Activated CD4-positive, alpha-beta T cell treated with anti-CD3 and anti-CD28 coated beads, Interleukin-2, amount 50 U/mL, for 48 hours (primary cell): ENCODE measurements at regions not wholly inside any gene's neighbourhood (a gene's known extent, or its start where the extent isn't known, plus 50 kb on each side); places are given as distances from the start of the nearest gene placed in this dataset.

ENCODE experiments used
- DNase-seq, 2 experiments: peaks; one replicate each; pipeline ENCODE4 v3.0.0-alpha.2; 2020

DNA sequence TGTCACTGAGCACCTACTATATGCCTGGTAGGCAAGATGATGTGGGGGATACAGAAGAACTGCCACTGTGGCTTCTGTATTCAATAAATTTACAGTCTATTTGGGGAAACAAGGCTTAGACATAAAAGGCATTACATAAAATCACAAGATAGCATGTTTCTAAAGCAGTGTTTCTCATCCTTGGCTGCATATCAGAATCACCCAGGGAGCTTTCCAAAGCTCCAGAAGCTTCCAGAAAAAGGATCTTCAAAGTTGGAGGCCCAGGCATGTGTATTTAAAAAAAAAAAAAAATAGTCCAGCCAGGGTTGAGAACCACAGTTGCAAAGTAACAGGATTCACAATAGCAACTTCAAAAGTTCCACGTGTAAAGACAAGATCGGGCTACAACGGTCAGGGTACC is 112.4 kb upstream of the SPACA1 start:
- DNase-seq: no peak

- no peak for DNase-seq
Observed at GRCh38 chr6:87932361-87932760, 115.3 kb upstream of the SPACA1 start.

GRCh38 chr6:87929843-87930288 is 117.8 kb upstream of the SPACA1 start:
- peak; percentile 67 to 74 for DNase-seq

DNA sequence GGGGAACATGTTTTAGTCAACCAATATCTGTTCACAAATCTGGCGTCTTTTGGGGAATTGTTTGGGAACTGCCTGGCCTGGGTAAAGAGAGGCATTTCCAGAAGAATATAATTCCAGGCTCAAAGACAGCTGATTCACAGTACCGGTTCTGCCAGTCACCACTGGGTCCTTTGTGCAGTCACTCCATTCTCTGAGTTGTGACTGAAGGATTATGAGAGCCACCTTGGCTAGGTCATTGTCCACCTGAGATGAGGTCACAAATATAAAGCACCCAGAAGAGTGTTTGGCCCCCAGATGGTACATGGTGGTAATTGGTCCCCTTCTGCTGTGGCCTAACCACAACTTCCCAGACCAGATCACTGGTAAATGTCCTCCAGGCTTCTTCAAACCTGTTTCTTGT is 121.0 kb upstream of the SPACA1 start:
- no peak for DNase-seq

- DNase-seq: no peak
Observed at GRCh38 chr6:87926072-87926471, 121.6 kb upstream of the SPACA1 start.

GRCh38 chr6:87925373-87926060 is 122.1 kb upstream of the SPACA1 start:
- DNase-seq: no peak

DNA sequence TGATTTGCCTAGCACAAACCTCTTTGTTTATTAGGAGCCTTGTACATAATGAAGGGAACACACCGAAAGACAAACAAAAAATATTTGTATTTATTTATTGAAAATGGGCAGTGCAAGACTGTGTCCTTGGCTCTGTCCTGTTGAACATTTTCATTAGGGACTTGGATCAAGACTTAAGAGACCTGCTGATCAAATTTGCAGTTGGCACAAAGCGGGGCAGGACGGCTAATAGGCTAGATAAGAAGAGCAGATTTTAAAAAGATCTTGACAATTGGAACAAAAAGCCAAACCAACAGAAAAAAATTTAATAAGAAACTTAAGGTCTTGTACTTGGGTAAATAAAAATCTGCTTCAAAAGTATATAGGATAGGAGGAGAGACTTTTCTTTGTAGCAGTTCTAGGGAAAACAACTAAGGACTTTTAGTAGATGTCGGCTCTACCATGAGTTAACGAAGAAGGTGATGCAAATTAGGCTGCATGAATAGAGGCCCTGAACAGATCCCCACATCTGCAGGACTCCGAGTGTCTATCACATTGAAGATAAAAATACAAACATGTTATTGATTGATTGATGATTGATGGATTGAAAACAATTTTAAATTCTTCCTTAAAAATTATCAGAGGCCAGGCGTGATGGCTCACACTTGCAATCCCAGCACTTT is 124.1 kb upstream of the SPACA1 start:
- DNase-seq: no peak

DNA sequence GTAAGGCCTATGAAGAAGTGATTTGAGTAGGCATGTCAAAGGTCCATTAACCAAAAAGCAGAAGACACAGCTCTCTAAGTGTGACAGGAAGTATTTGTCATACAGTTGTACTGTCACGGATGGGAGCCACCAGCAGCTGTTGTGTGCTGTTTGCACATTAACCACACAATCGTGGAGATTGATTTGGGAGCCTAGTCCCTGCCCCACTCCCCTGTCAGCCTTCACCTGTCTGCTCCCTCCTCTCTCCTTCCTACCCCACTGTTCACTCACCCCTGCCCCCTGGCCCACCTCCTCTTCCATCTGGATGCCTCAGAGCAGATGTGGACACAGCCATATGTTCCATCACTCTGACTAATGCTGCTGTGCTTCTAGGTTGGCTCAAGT is 124.7 kb upstream of the SPACA1 start:
- DNase-seq: no peak

GRCh38 chr6:87922196-87922946 is 125.3 kb upstream of the SPACA1 start:
- no peak for DNase-seq

GRCh38 chr6:87921034-87921433 is 126.6 kb upstream of the SPACA1 start:
- no peak for DNase-seq

GRCh38 chr6:87920245-87920644 is 127.4 kb upstream of the SPACA1 start:
- no peak for DNase-seq

DNA sequence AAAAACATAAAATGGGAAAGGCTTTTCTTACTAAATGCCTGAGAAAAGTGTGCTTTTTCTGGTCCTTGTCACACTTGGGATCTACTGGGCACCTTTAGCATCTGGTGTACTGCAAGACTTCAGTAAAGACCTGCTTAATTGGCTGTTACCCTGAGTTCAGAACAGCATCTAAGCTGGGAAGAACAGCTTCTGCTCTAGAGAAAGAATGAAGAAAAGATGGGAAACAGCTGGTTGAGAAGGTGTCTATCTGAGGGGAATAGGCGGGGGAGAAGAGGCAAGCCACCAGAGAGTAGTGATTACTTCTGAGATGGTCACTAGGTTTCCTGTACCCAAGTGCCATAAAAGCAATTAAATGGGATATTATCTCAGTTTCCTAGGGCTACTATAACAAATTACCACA is 128.2 kb upstream of the SPACA1 start:
- DNase-seq: no peak

- DNase-seq: no peak
Observed at GRCh38 chr6:87919001-87919400, 128.6 kb upstream of the SPACA1 start.

DNA sequence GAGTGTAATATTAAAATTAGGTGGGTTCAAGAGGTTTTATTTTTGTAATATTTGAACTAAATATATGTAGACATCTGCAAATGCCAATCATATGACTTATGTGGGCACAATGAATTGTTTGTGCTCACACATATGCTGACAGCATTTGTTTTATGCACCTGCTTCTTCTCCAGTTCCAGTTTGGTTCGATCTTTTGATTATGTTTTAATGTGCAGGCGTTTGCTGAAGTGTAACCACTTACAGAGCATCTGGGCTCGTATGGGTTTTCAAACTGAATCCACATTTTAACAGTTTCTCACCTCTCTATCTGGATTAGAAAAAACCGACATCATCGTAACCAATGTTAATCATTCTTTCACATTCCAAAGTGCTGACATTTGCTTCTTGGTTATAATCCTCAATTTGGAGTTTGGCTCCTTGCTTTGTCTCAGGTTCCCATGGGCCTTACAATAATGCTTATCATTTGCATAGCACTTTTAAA is 129.1 kb upstream of the SPACA1 start:
- no peak for DNase-seq

DNA sequence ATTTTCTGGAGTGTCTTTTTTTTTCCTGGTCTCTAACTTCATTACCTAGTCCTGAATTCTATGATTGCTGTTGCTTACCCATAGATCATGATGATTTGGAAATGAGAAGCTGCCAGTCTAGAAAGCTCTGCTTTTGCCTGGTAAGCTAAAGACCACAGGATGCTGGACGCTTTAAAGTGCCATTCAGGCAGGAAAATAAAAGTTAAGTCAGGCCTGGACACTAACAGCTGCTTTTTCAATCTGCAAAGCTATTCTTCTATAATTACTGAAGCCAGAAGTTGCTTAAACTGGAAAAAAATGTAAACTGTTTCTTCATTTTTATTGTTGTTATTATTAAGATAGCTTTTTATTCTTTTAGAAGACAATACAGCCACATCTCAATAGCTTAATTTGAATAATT is 129.8 kb upstream of the SPACA1 start:
- no peak for DNase-seq

GRCh38 chr6:87916446-87916845 is 131.2 kb upstream of the SPACA1 start:
- no peak for DNase-seq

DNA sequence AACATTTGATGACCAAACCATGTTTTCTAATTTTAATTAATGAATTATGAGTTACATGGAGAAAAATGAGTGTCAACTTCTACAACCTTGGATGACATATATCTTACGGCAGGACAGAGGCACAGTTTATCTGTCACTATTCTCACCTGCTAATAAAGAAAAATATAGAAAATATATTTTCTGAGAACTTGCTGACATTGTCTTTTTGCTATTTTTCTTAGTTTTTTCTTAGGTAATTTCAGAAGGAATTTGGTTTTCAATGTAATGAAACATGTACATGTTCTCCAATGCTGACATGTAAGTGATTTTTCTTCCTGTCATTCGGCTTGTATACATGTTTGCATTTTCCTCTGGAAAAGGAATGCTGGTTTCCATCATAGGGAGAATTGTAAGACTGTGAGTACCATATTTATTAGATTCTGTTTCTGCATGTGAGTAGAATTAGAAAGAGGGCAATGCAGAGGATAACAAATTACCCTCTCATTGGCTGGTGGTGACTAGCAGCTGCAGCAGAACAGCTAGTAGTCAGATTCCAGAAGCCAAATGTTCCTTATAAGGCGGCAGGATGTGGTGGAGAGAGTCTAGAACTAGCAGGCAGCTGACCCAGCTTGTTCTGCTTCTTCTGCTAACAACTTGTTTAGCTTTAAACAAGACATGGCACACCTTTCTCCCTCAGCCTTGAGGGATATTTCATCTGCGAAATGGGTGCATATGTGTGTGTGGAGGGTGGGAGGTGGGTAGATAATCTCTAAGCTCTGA is 132.8 kb upstream of the SPACA1 start:
- no peak for DNase-seq

DNA sequence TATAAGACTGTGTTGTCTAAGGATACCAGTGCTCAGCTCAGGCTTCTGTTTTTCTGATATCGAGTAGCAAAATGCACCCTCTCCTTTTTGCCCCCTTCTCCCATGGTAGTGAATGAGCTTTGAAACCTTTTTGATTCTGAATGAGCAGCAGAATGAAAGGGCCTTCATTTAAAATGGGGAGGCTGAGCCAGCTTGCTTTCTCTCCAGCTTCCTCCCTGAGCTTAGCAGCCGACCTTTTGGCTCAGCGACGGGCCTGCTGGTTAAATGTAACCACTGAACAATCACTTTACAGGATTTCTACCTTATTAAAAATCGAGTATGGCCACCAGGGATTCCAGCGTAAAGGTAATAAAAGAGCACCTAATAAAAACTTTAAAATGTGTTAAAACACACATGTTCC is 133.7 kb upstream of the SPACA1 start:
- DNase-seq: no peak

DNA sequence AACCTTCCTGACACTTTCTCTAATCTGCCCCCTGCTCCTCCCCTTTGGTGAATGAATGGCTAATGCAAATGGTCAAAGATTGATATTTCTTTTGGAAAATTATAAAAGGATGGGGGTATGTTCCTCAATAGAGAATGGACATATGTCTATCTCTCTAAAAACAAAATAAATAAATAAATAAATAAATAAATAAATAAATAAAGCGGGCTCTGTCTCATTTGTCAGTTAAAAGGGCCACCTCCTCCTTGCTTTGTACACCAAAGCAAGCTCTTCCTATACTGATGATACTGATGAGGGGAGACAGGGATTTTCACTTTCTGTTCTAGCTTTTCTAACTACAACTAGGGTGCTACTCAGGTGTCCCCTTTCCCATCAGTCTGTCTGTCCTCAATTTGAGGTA is 135.5 kb upstream of the SPACA1 start:
- DNase-seq: no peak

- DNase-seq: peak in 1 of 2 experiments; percentile 22
Observed at GRCh38 chr6:87909849-87910248, 137.8 kb upstream of the SPACA1 start.

DNA sequence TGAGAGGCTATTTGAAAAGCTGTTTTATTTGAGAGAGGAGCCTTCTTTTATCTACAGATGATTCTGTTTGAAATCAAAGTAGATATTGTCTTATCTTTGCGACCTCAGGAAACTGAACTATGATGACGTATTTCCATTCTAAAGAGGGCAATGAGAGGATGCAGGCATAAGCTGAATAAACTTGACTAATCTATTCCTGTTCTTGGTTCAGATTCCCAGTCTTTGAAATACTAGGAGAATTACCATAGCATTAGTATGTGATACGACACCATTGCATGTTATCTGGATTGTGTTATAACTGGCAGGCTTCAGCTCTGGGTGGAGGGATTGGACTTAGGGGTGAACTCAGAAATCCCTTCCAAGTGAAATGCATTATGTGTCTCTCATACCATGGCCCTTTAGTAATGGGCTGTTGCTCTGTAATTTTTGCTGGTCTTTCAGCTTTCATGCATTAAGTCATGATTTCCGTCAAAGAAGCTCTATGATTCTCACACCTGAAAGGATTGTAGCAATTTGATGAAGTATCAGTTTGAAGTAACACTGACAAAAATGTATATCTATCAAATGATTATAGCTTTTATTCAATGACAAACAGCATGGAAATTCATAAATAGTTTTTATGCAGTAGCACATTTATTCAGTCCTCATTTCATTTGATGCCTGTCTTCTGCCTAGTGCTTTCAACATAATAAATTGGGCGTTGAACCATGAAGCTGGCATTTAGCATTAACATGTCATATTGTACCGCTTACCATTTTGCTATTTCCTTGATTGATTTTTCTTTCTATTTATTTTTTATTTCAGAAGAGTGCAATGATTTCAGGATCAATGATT is 138.4 kb upstream of the SPACA1 start:
- DNase-seq: no peak

- peak in 1 of 2 experiments; percentile 13 for DNase-seq
Observed at GRCh38 chr6:87907521-87907920, 140.1 kb upstream of the SPACA1 start.
